GM12875 (cell line): ENCODE measurements at regions not wholly inside any gene's neighbourhood (a gene's known extent, or its start where the extent isn't known, plus 50 kb on each side); places are given as distances from the start of the nearest gene placed in this dataset.

Source experiments
- H3K4me3 ChIP-seq: one replicate; pipeline ENCODE4 v1.5.1; 2011; ENCODE audit warnings: low read depth, low read length, control low read depth
- CTCF ChIP-seq: IDR thresholded peaks from 2 replicates; pipeline ENCODE4 v1.5.1; 2011; ENCODE audit warnings: low read depth, mild to moderate bottlenecking, control low read depth, inconsistent platforms, low read length, moderate library complexity, borderline replicate concordance; ENCODE audit not compliant: insufficient read depth

GRCh38 chr21:22476726-22477646, 1478.8 kb downstream of the NCAM2 start:
- TF ChIP-seq CTCF: no peak
- H3K4me3 ChIP-seq: no peak overlapping the region

- no peak for TF ChIP-seq CTCF
- H3K4me3 ChIP-seq: no peak overlapping the region
Observed at GRCh38 chr21:22490049-22490448, 1491.8 kb downstream of the NCAM2 start.

DNA sequence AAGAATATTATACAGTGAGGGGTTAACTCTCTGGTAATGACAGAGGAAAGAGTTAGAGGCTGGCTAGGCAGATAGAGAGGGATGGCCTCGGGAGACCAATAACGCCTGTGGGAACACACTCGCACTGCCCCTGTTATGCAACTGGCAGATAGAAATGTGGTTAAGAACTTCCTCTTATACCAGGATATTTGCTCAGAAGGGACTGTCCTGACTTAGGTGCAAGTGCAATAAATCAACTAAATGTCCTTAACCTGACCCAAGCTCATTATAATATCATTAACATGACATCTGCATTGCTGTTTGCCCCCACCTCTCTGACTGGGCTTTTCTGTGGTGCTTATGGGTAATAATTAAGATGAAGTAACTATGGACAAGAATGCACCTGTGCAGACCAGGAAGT, 1518.0 kb downstream of the NCAM2 start:
- no peak overlapping the region for H3K4me3 ChIP-seq
- no peak for TF ChIP-seq CTCF

DNA sequence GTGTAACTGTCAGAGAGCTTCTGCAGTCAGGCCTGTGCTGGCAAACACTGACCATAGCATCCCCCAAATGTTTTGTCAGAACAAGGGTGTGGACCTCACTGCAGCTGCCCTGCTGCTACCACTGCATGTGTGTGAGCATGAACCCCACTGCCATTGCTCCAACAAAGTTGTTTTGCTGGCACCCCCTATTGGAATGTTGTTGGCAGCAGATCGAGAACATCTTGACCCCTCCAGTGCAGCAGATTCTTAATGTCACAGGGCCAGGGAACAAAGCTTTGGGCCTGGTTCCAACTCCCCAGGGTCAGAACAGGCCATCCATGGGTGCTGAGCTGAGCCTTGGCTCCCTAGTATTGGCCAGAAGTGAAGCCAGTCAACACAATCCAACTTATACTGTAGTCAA, 1537.4 kb downstream of the NCAM2 start:
- H3K4me3 ChIP-seq: no peak overlapping the region
- no peak for TF ChIP-seq CTCF

- no peak overlapping the region for H3K4me3 ChIP-seq
- TF ChIP-seq CTCF: no peak
Observed at GRCh38 chr21:22536509-22536908, 1538.3 kb downstream of the NCAM2 start.

DNA sequence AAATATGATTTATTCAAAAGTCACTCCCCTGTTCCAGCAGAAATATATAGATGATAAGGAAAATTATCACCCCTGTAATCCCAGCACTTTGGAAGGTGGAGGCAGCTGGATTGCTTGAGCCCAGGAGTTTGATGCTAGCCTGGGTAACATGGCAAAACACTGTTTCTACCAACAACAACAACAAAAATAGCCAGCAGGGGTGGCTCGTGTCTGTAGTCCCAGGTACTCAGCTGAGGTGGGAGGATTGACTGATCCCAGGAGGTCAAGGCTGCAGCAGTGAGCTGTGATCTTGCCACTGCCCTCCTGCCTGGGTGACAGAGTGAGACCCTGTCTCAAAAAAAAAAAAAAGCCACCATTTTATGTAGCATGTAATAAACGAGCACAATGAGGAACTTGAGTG, 1546.5 kb downstream of the NCAM2 start:
- TF ChIP-seq CTCF: no peak
- H3K4me3 ChIP-seq: no peak overlapping the region

GRCh38 chr21:22552390-22552789, 1554.2 kb downstream of the NCAM2 start:
- no peak for TF ChIP-seq CTCF
- no peak overlapping the region for H3K4me3 ChIP-seq
